GM23338 (cell line): ENCODE measurements at regions not wholly inside any gene's neighbourhood (a gene's known extent, or its start where the extent isn't known, plus 50 kb on each side); places are given as distances from the start of the nearest gene placed in this dataset.
A peak's percentile ranks its signal among the peaks of the same experiment; 100 is the strongest.

Experiments used
- ATAC-seq: fragments of 200-7000 bp; cut with Tn5 transposase; 3 replicates; pipeline ENCODE4 v1.9.1; 2020
- DNase-seq: peaks from one replicate; pipeline ENCODE4 v3.0.0-alpha.2; 2015; ENCODE audit warnings: low spot score
- H2AFZ ChIP-seq: fragments of 200-600 bp; sonication (generic); 2 replicates; pipeline ENCODE4 v1.8.0; 2016; ENCODE audit warnings: antibody characterized with exemption, mild to moderate bottlenecking, moderate library complexity
- H3F3A ChIP-seq: fragments of 200-600 bp; sonication (generic); replicated peaks from 2 replicates; pipeline ENCODE4 v1.8.0; 2017; ENCODE audit warnings: antibody characterized with exemption, mixed run types, low read depth
- H3K27ac ChIP-seq: fragments of 200-600 bp; sonication (generic); 2 replicates; pipeline ENCODE4 v1.6.1; 2016; ENCODE audit warnings: low read depth
- H3K27me3 ChIP-seq: fragments of 200-600 bp; sonication (generic); 2 replicates; pipeline ENCODE4 v1.8.0; 2016; ENCODE audit warnings: mild to moderate bottlenecking, mixed run types, moderate library complexity; ENCODE audit not compliant: insufficient read depth
- H3K36me3 ChIP-seq: fragments of 200-600 bp; sonication (generic); 2 replicates; pipeline ENCODE4 v1.8.0; 2016; ENCODE audit warnings: mild to moderate bottlenecking; ENCODE audit not compliant: insufficient read depth
- H3K4me1 ChIP-seq: fragments of 200-600 bp; sonication (generic); 2 replicates; pipeline ENCODE4 v1.8.0; 2016; ENCODE audit warnings: mild to moderate bottlenecking, moderate library complexity; ENCODE audit not compliant: insufficient read depth
- H3K4me2 ChIP-seq: fragments of 200-600 bp; sonication (generic); 2 replicates; pipeline ENCODE4 v1.7.1; 2017; ENCODE audit warnings: mixed run types
- H3K4me3 ChIP-seq: fragments of 200-600 bp; sonication (generic); 2 replicates; pipeline ENCODE4 v1.6.1; 2016; ENCODE audit warnings: mixed run types
- H3K79me2 ChIP-seq: fragments of 200-600 bp; sonication (generic); replicated peaks from 2 replicates; pipeline ENCODE4 v1.8.0; 2017; ENCODE audit warnings: mild to moderate bottlenecking; ENCODE audit not compliant: insufficient read depth
- H3K9me2 ChIP-seq: fragments of 200-600 bp; sonication (generic); 2 replicates; pipeline ENCODE4 v1.8.0; 2017; ENCODE audit not compliant: insufficient read depth
- H4K20me1 ChIP-seq: fragments of 200-600 bp; sonication (generic); replicated peaks from 2 replicates; pipeline ENCODE4 v1.8.0; 2017; ENCODE audit warnings: mild to moderate bottlenecking; ENCODE audit not compliant: insufficient read depth
- H3K27ac Mint-ChIP-seq: 2 replicates; pipeline ENCODE4 v1.8.0; 2020; ENCODE audit warnings: inconsistent platforms, mild to moderate bottlenecking, moderate library complexity, mixed read lengths
- H3K27me3 Mint-ChIP-seq: 3 replicates; pipeline ENCODE4 v1.8.0; 2022; ENCODE audit warnings: low read depth, mild to moderate bottlenecking, moderate library complexity, mixed read lengths, inconsistent platforms; ENCODE audit not compliant: insufficient read depth, poor library complexity
- H3K36me3 Mint-ChIP-seq: 3 replicates; pipeline ENCODE4 v1.8.0; 2021; ENCODE audit warnings: low read depth, mild to moderate bottlenecking, inconsistent platforms, moderate library complexity, mixed read lengths
- H3K4me1 Mint-ChIP-seq: 3 replicates; pipeline ENCODE4 v1.8.0; 2020; ENCODE audit warnings: mild to moderate bottlenecking, inconsistent platforms, mixed read lengths
- H3K4me3 Mint-ChIP-seq: 3 replicates; pipeline ENCODE4 v1.8.0; 2021; ENCODE audit warnings: moderate library complexity, mild to moderate bottlenecking, inconsistent platforms, mixed read lengths
- H3K9me3 Mint-ChIP-seq: 3 replicates; pipeline ENCODE4 v1.8.0; 2020; ENCODE audit warnings: moderate library complexity, mild to moderate bottlenecking, inconsistent platforms, mixed read lengths
- CREB1 ChIP-seq: fragments of 250-450 bp; sonication (Bioruptor Pico); IDR thresholded peaks from 2 replicates; pipeline ENCODE4 v1.5.0; 2020; ENCODE audit warnings: low read depth, mild to moderate bottlenecking, moderate library complexity
- CTCF ChIP-seq, 2 experiments: fragments of 200-600 bp in 1 of 2; sonication (generic) in 1 of 2; conservative IDR thresholded peaks; 2 replicates each; pipeline versions ENCODE4 v1.5.1 to v1.6.1; 2016 to 2017; ENCODE audit warnings: antibody characterized with exemption in 2 of 2, low read depth in 2 of 2, mild to moderate bottlenecking in 2 of 2, moderate library complexity in 1 of 2
- EZH2 ChIP-seq: fragments of 200-600 bp; sonication (generic); IDR thresholded peaks from one replicate; pipeline ENCODE4 v1.8.0; 2017; ENCODE audit warnings: antibody characterized with exemption, mild to moderate bottlenecking, low read depth; ENCODE audit not compliant: unreplicated experiment
- EZH2phosphoT487 ChIP-seq: fragments of 200-600 bp; sonication (generic); IDR thresholded peaks from one replicate; pipeline ENCODE4 v1.8.1; 2018; ENCODE audit warnings: antibody characterized with exemption; ENCODE audit not compliant: unreplicated experiment
- JUNB ChIP-seq: IDR thresholded peaks from one replicate; pipeline ENCODE4 v1.6.1; 2016; ENCODE audit warnings: antibody characterized with exemption; ENCODE audit not compliant: unreplicated experiment
- NANOG ChIP-seq: IDR thresholded peaks from 2 replicates; pipeline ENCODE4 v1.6.1; 2016; ENCODE audit warnings: antibody characterized with exemption, borderline replicate concordance
- POLR2AphosphoS5 ChIP-seq: IDR thresholded peaks from 2 replicates; pipeline ENCODE4 v1.6.1; 2016; ENCODE audit warnings: antibody characterized with exemption, low read depth
- STAT1 ChIP-seq: IDR thresholded peaks from one replicate; pipeline ENCODE4 v1.6.1; 2016; ENCODE audit warnings: antibody characterized with exemption; ENCODE audit not compliant: unreplicated experiment
- ZNF114 ChIP-seq: fragments of 250-450 bp; sonication (Bioruptor Pico); IDR thresholded peaks from 2 replicates; pipeline ENCODE4 v1.5.0; 2020; ENCODE audit warnings: mild to moderate bottlenecking, moderate library complexity
- ZNF462 ChIP-seq: fragments of 250-450 bp; sonication (Bioruptor Pico); IDR thresholded peaks from 2 replicates; pipeline ENCODE4 v1.5.0; 2020; ENCODE audit warnings: mild to moderate bottlenecking, moderate library complexity

GRCh38 chr4:185890196-185890595, 78.2 kb upstream of the SORBS2 start:
- Histone ChIP-seq H3F3A (no peaks in the 10 kb centered on the region), H2AFZ (0 out of 2 replicates have a peak overlapping the region, but pooled peaks have one; percentile 38), H3K9me2 (0 out of 2 replicates have a peak, but pooled peaks cover 1% of the 10 kb centered on the region), H3K4me2 (no peak overlapping the region), H3K79me2 (no peaks in the 10 kb centered on the region), H3K27me3 (no peaks in the 10 kb centered on the region), H3K4me3 (no peak overlapping the region), H3K36me3 (no peaks in the 10 kb centered on the region), H4K20me1 (no peaks in the 10 kb centered on the region), H3K4me1 (no peaks in the 10 kb centered on the region), H3K27ac (no peak overlapping the region)
- Mint-ChIP-seq H3K27me3 (peaks cover 4% of the 10 kb centered on the region), H3K4me1 (peaks cover 2% of the 10 kb centered on the region; the same call in 2 of the 3 replicates), H3K27ac (no peak overlapping the region), H3K9me3 (peaks cover 45% of the 10 kb centered on the region), H3K4me3 (no peak overlapping the region), H3K36me3 (peaks cover 37% of the 10 kb centered on the region)
- no peak for ATAC-seq
- TF ChIP-seq STAT1 (no peak), POLR2AphosphoS5 (no peak), ZNF114 (CRISPR knock-in tag) (no peak), CTCF (conservative IDR thresholded peaks at IDR 0.05; ENCODE audit: low read depth in 2 of 2) (no peak), EZH2 (no peak), EZH2phosphoT487 (no peak), NANOG (no peak), CREB1 (CRISPR knock-in tag) (no peak), ZNF462 (CRISPR knock-in tag) (no peak), JUNB (no peak)
- DNase-seq: no peak
